Spleen (tissue), 7 donors: ENCODE measurements at regions not wholly inside any gene's neighbourhood (a gene's known extent, or its start where the extent isn't known, plus 50 kb on each side); places are given as distances from the start of the nearest gene placed in this dataset.

Source experiments
- CTCF ChIP-seq, 11 experiments: fragments of 200-600 bp in 7 of 11; fragments of 450-650 bp in 4 of 11; sonication (generic) in 4 of 11; IDR thresholded peaks in 8 of 11; conservative IDR thresholded peaks in 3 of 11; 1 replicate in 7 of 11; 2 replicates in 4 of 11; pipeline versions ENCODE4 v1.4.0 to v1.8.0; 2016 to 2021; ENCODE audit warnings: antibody characterized with exemption in 11 of 11, inconsistent platforms in 4 of 11, mild to moderate bottlenecking in 1 of 11
- POLR2A ChIP-seq, 3 donors: fragments of 450-650 bp; IDR thresholded peaks; one replicate each; pipeline ENCODE4 v1.5.1; 2017; ENCODE audit warnings: antibody characterized with exemption in 3 of 3, mild to moderate bottlenecking in 1 of 3
- donor health status: DM: no; HTN: no; CAD: no; lungs with moderate emphysema.
- donor health status: DM: no; HTN: no; CAD: no.
- donor health status: DM: no; HTN: no; CAD: no.

- TF ChIP-seq CTCF (IDR thresholded peaks at IDR 0.05 in 8 of 11, conservative IDR thresholded peaks at IDR 0.05 in 3 of 11) (no peak), POLR2A (IDR thresholded peaks at IDR 0.05) (no peak)
Measured at GRCh38 chr6:131391116-131391515, 181.9 kb upstream of the ARG1 start.
